NT2/D1 (cell line): ENCODE measurements at regions not wholly inside any gene's neighbourhood (a gene's known extent, or its start where the extent isn't known, plus 50 kb on each side); places are given as distances from the start of the nearest gene placed in this dataset.
"Not testable (repeated sequence)": the region's sequence is repeated elsewhere in the genome, so short reads cannot be mapped to it uniquely, and the experiment has no call there.

Experiments
- DNase-seq: peaks from one replicate; pipeline ENCODE4 v3.0.0-alpha.2; 2011; ENCODE audit warnings: low read depth, low spot score
- H3K27me3 ChIP-seq: 2 replicates; pipeline ENCODE4 v1.6.0; 2011; ENCODE audit warnings: mild to moderate bottlenecking; ENCODE audit not compliant: insufficient read length, insufficient read depth
- H3K36me3 ChIP-seq: 2 replicates; pipeline ENCODE4 v1.6.1; 2011; ENCODE audit warnings: mild to moderate bottlenecking, low read length, mixed read lengths; ENCODE audit not compliant: insufficient read depth, insufficient read length
- H3K4me1 ChIP-seq: 2 replicates; pipeline ENCODE4 v1.5.1; 2011; ENCODE audit not compliant: insufficient read depth, insufficient read length
- H3K4me3 ChIP-seq: 2 replicates; pipeline ENCODE4 v1.5.1; 2011; ENCODE audit warnings: low read depth; ENCODE audit not compliant: insufficient read length
- H3K9ac ChIP-seq: 2 replicates; pipeline ENCODE4 v1.6.0; 2011; ENCODE audit warnings: low read depth; ENCODE audit not compliant: insufficient read length
- H3K9me3 ChIP-seq: 2 replicates; pipeline ENCODE4 v1.5.1; 2011; ENCODE audit warnings: mild to moderate bottlenecking, low read length; ENCODE audit not compliant: insufficient read depth
- SUZ12 ChIP-seq: IDR thresholded peaks from 2 replicates; pipeline ENCODE4 v1.6.1; 2011; ENCODE audit not compliant: insufficient read length, insufficient read depth; ENCODE audit errors: extremely low read depth
- YY1 ChIP-seq: IDR thresholded peaks from 2 replicates; pipeline ENCODE4 v1.6.1; 2011; ENCODE audit not compliant: insufficient read length, insufficient read depth
- ZNF274 ChIP-seq: IDR thresholded peaks from 2 replicates; pipeline ENCODE4 v1.6.1; 2011; ENCODE audit warnings: mild to moderate bottlenecking, low read depth, low read length

DNA sequence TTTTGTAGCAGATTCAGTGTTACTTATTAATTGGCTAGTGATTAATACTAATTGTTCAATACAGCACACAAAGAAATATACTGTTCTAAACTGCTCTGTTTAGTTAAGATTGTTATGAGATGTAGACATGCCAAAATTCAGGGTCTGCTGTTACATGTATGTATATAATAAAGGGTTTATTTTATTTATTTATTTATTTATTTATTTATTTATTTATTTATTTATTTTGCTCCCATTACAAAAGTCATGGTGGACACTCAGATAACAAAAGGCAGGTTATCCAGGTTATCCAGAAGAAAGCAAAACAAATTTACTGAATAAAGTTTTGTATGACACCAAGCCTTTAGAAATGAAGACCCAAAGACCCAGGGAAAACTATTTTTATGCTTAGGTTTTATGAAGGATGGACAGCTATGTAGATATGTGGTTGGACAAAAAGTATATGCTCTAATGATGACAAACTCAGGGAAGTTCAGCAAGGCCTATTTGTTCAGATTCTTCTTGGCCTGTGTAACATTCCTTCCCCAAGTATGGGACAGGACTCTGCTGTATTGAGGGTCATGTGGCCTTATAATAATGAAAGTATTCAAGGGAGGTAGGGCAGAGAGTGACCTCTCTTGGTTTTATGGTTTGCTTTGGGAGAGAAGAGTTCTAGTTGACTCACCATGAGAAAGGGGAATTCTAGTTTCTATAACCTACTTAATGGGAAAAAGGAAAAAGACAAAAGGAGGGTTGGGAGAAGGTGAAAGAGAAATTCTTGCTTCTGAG, 1056.8 kb downstream of the ROBO2 start:
- TF ChIP-seq ZNF274 (no peak), YY1 (no peak), SUZ12 (no peak)
- H3K4me1 ChIP-seq, result no peaks in the 10 kb centered on the region
- peaks cover 15% of the 10 kb centered on the region; the same call in 1 of the 2 replicates for H3K9me3 ChIP-seq
- H3K36me3 ChIP-seq, result no peaks in the 10 kb centered on the region
- H3K9ac ChIP-seq, result no peak overlapping the region
- H3K27me3 ChIP-seq, result no peaks in the 10 kb centered on the region
- no peak for DNase-seq
- H3K4me3 ChIP-seq, result no peak overlapping the region

GRCh38 chr3:78098367-78098766, 1058.5 kb downstream of the ROBO2 start:
- no peak for DNase-seq
- Histone ChIP-seq H3K9ac (no peak overlapping the region), H3K36me3 (no peaks in the 10 kb centered on the region)

GRCh38 chr3:78101384-78101783, 1061.5 kb downstream of the ROBO2 start:
- Histone ChIP-seq H3K27me3 (no peaks in the 10 kb centered on the region), H3K9me3 (no peaks in the 10 kb centered on the region), H3K36me3 (no peaks in the 10 kb centered on the region), H3K9ac (no peak overlapping the region), H3K4me3 (no peak overlapping the region), H3K4me1 (no peaks in the 10 kb centered on the region)
- no peak for TF ChIP-seq SUZ12
- DNase-seq, result no peak

More at GRCh38 chr3:78098367-78098766, 1058.5 kb downstream of the ROBO2 start:
- TF ChIP-seq YY1 (no peak), SUZ12 (no peak), ZNF274 (no peak)
- Histone ChIP-seq H3K4me3 (no peak overlapping the region), H3K4me1 (no peaks in the 10 kb centered on the region), H3K9me3 (peaks cover 15% of the 10 kb centered on the region; the same call in 1 of the 2 replicates), H3K27me3 (no peaks in the 10 kb centered on the region)

DNA sequence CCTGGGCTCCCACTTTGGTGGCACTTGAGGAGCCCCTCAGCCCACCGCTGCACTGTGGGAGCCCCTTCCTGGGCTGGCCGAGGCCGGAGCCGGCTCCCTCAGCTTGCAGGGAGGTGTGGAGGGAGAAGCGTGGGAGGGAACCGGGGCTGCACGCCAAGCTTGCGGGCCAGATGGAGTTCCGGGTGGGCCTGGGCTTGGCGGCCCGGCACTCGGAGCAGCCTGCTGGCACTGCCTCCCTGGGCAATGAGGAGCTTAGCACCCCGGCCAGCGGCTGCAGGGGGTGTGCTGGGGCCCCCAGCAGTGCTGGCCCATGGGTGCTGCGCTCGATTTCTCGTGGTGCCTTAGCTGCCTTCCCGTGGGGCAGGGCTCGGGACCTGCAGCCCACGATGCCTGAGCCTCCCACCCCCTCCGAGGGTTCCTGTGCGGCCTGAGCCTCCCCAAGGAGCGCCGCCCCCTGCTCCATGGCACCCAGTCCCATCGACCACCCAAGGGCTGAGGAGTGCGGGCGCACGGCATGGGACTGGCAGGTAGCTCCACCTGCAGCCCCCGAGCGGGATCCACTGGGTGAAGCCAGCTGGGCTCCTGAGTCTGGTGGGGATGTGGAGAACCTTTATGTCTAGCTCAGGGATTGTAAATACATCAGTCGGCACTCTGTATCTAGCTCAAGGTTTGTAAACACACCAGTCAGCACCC, 1068.5 kb downstream of the ROBO2 start:
- H3K36me3 ChIP-seq, H3K27me3 ChIP-seq, H3K4me3 ChIP-seq, H3K9ac ChIP-seq, DNase-seq, H3K4me1 ChIP-seq: not testable (repeated sequence)
- peaks cover 15% of the 10 kb centered on the region; the same call in 1 of the 2 replicates for H3K9me3 ChIP-seq

DNA sequence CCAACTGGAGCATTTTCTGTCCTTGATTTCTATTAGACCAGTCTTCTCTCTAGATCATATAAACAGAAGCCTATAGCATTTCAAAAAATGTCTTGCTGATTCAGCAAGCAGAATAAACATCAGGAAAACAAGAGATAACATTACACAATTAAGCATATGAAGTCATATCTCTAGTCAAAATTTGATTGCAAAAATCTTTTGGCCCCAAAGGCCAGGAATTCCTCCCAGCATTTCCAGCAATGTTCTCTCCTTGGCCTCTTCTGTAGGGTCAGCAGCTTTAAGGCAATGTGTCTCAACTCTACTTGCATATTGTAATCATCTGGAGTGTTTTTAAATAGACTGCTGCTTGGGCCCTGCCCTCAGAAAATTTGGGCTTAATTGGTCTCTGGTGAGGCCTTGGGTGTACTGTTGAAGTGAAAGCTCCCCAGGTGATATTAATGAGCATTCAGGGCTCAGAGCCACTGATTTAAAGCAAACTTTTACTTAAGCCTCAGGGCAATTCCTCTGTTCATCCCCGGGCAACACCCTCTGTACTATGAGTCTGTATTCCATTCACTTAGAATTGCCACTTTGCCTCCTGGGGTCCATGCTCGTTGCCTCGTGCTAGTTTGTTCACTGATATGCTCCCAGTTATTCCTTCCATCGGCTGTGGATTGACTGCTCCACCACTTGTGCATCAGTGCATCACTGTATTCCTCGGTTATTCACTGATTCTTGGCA, 1072.6 kb downstream of the ROBO2 start:
- no peak overlapping the region for H3K9ac ChIP-seq

GRCh38 chr3:78115983-78116382, 1076.1 kb downstream of the ROBO2 start:
- H3K9me3 ChIP-seq, result no peaks in the 10 kb centered on the region
- TF ChIP-seq ZNF274, result no peak
- no peak for TF ChIP-seq SUZ12
- TF ChIP-seq YY1, result no peak
- no peaks in the 10 kb centered on the region for H3K36me3 ChIP-seq
- H3K27me3 ChIP-seq, result no peaks in the 10 kb centered on the region
- H3K4me1 ChIP-seq, result peaks cover 2% of the 10 kb centered on the region
- H3K4me3 ChIP-seq, result no peak overlapping the region
- DNase-seq, result no peak
- no peak overlapping the region for H3K9ac ChIP-seq

More for the DNA sequence above, 1072.6 kb downstream of the ROBO2 start:
- Histone ChIP-seq H3K36me3 (no peaks in the 10 kb centered on the region), H3K4me1 (peaks cover 2% of the 10 kb centered on the region), H3K27me3 (no peaks in the 10 kb centered on the region), H3K9me3 (peaks cover 13% of the 10 kb centered on the region; the same call in 1 of the 2 replicates), H3K4me3 (no peak overlapping the region)
- TF ChIP-seq SUZ12 (no peak), YY1 (no peak), ZNF274 (no peak)
- DNase-seq, result no peak

DNA sequence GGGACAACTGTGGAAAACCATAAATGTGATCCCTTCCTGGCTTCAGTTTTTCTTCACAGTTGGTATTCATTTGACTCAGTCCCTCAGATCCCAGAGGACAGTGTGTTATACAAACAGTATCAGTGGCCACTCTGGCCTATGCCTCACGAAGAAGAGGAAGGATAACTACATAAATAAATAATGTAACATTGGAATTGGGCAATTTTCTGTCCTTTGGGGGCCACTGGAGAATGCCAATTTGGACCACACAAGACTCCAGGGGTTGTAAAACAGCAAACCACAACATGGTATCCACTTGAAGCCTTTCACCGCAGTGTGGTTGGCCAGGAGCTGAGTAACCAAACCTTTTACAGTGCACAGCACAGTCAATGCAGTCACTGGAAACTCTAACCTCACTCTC, 1077.0 kb downstream of the ROBO2 start:
- TF ChIP-seq SUZ12, result no peak
- no peak for TF ChIP-seq YY1
- TF ChIP-seq ZNF274, result no peak
- peaks cover 2% of the 10 kb centered on the region for H3K4me1 ChIP-seq
- no peak overlapping the region for H3K9ac ChIP-seq
- H3K36me3 ChIP-seq, result no peaks in the 10 kb centered on the region
- no peak overlapping the region for H3K4me3 ChIP-seq
- no peaks in the 10 kb centered on the region for H3K9me3 ChIP-seq
- no peaks in the 10 kb centered on the region for H3K27me3 ChIP-seq
- no peak for DNase-seq
